CD4-positive, CD25-positive, alpha-beta regulatory T cell (primary cell): ENCODE measurements at regions not wholly inside any gene's neighbourhood (a gene's known extent, or its start where the extent isn't known, plus 50 kb on each side); places are given as distances from the start of the nearest gene placed in this dataset.

Experiments used
- ATAC-seq, 2 donors: fragments of 150-1000 bp; cut with Tn5 transposase; one replicate each; pipeline ENCODE4 v1.10.0; 2021; ENCODE audit warnings: low read depth in 2 of 2, moderate number of reproducible peaks in 2 of 2, moderate library complexity in 1 of 2
- DNase-seq, 3 donors: peaks; one replicate each; pipeline versions ENCODE4 v3.0.0 to v3.0.0-alpha.2; 2012 to 2022; ENCODE audit warnings: mixed read lengths in 1 of 3
- H3K27ac ChIP-seq: one replicate; pipeline ENCODE4 v1.7.0; 2013; ENCODE audit warnings: mild to moderate bottlenecking, low read length; ENCODE audit not compliant: insufficient read depth, poor library complexity, severe bottlenecking
- H3K27me3 ChIP-seq: one replicate; pipeline ENCODE4 v1.7.0; 2013; ENCODE audit warnings: low read length; ENCODE audit not compliant: control insufficient read depth, insufficient read depth
- H3K36me3 ChIP-seq: one replicate; pipeline ENCODE4 v1.7.0; 2013; ENCODE audit warnings: mild to moderate bottlenecking, low read length, moderate library complexity; ENCODE audit not compliant: control insufficient read depth, insufficient read depth
- H3K4me1 ChIP-seq: 2 replicates; pipeline ENCODE4 v1.7.0; 2013; ENCODE audit warnings: mild to moderate bottlenecking, low read length; ENCODE audit not compliant: insufficient read depth, control insufficient read depth, poor library complexity, severe bottlenecking
- H3K4me3 ChIP-seq: one replicate; pipeline ENCODE4 v1.7.0; 2013; ENCODE audit warnings: low read depth, mild to moderate bottlenecking, low read length, moderate library complexity
- H3K9me3 ChIP-seq, 2 experiments: 1 replicate in 1 of 2; 2 replicates in 1 of 2; pipeline ENCODE4 v1.7.0; 2013; ENCODE audit warnings: low read length in 2 of 2, mild to moderate bottlenecking in 1 of 2, moderate library complexity in 1 of 2; ENCODE audit not compliant: control insufficient read depth in 2 of 2
- H3K27ac Mint-ChIP-seq, 3 donors: one replicate each; pipeline ENCODE4 v1.8.0; 2020 to 2022; ENCODE audit warnings: mild to moderate bottlenecking in 3 of 3, mixed read lengths in 3 of 3, moderate library complexity in 2 of 3
- H3K27me3 Mint-ChIP-seq: one replicate; pipeline ENCODE4 v1.8.0; 2022; ENCODE audit warnings: mild to moderate bottlenecking, mixed read lengths
- H3K36me3 Mint-ChIP-seq: one replicate; pipeline ENCODE4 v1.8.0; 2020; ENCODE audit warnings: mixed read lengths
- H3K4me1 Mint-ChIP-seq, 4 donors: one replicate each; pipeline ENCODE4 v1.8.0; 2020 to 2022; ENCODE audit warnings: mixed read lengths in 4 of 4, mild to moderate bottlenecking in 1 of 4
- H3K4me3 Mint-ChIP-seq, 4 donors: one replicate each; pipeline ENCODE4 v1.8.0; 2020 to 2022; ENCODE audit warnings: mild to moderate bottlenecking in 4 of 4, mixed read lengths in 4 of 4, moderate library complexity in 3 of 4
- H3K9me3 Mint-ChIP-seq, 7 donors: one replicate each; pipeline ENCODE4 v1.8.0; 2020 to 2022; ENCODE audit warnings: mixed read lengths in 7 of 7, mild to moderate bottlenecking in 3 of 7, moderate library complexity in 2 of 7

DNA sequence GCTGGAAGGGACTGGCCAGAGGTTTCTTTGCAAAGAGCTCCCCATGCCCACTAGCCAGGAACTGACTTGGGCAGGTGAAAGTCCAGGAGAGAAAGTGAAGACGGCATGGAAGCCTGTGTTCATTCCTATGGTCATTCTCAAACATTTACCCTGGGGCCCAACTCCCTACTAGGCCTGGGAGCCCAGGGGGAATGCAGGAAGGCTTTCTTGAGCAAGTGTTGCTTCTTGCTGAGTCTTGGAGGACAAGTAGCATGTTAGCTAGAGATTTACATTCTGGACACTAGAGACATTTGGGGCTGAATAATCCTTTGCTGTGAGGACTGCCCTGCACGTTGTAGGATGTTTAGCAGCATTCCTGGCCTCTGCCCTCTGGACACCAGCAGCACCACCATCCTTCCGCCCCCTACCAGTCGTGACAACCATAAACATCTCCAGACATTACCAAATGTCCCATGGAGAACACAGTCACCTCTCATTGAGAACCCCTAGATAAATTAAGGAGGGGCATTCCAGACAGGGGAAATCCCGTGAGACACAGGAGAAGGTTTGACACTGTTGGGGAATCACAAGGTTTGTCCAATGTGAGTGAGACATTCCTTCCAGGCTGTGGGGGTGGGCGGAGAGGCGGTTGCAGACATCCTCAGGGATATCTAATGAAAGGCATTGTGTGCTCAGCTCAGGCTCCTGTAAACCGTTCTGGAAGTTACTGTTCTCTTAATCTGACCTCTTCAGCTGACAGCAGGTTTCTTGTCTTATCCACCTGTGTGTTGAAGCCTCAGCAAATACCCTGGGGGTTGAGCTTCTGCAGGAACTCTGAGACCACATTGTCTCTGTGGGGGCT lies 236.2 kb downstream of the TLE3 start:
- no peak overlapping the region for H3K4me3 ChIP-seq
- ATAC-seq = no peak

DNA sequence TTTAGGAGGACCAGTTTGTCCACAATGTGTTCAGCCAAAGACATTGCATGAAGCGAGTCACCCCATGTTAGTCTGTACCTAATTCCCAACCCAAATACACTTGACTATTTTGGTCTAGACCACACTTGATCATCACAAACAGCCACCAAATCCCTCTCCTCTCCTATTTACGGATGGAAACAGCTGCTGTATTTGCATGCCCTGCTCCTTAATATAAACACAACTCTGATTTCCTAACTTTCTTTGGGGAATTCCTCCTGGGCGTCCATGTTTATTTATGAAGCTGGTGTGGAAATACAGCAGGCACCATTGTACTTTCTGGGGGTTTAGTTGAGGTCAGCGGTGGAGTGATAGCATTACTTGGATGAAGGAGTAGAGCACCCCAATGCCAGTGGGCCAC lies 235.2 kb downstream of the TLE3 start:
- Mint-ChIP-seq H3K4me1 (peaks cover 0 to 5% (median under 1%) of the 10 kb centered on the region in 4 donors), H3K36me3 (no peaks in the 10 kb centered on the region), H3K27me3 (peaks cover 8% of the 10 kb centered on the region), H3K9me3 (peaks cover 0 to 1% (median 0%) of the 10 kb centered on the region in 7 donors), H3K4me3 (no peak overlapping the region), H3K27ac (no peak overlapping the region)
- no peaks in the 10 kb centered on the region for H3K4me1 ChIP-seq
- DNase-seq (no peak), ATAC-seq (no peak)
- H3K9me3 ChIP-seq = no peaks in the 10 kb centered on the region
- no peak overlapping the region for H3K27ac ChIP-seq
- no peaks in the 10 kb centered on the region for H3K27me3 ChIP-seq
- no peaks in the 10 kb centered on the region for H3K36me3 ChIP-seq
- no peak overlapping the region for H3K4me3 ChIP-seq

More for the DNA sequence above, 236.2 kb downstream of the TLE3 start:
- H3K9me3 Mint-ChIP-seq = peaks cover 0 to 1% (median 0%) of the 10 kb centered on the region in 7 donors
- H3K4me3 Mint-ChIP-seq = no peak overlapping the region
- no peak overlapping the region for H3K27ac Mint-ChIP-seq
- H3K27ac ChIP-seq = no peak overlapping the region
- H3K9me3 ChIP-seq = no peaks in the 10 kb centered on the region
- H3K27me3 Mint-ChIP-seq = peaks cover 4% of the 10 kb centered on the region
- H3K27me3 ChIP-seq = no peaks in the 10 kb centered on the region
- H3K36me3 Mint-ChIP-seq = no peaks in the 10 kb centered on the region
- no peaks in the 10 kb centered on the region for H3K36me3 ChIP-seq
- no peak for DNase-seq
- no peaks in the 10 kb centered on the region for H3K4me1 ChIP-seq
- peaks cover 0 to 10% (median under 1%) of the 10 kb centered on the region in 4 donors for H3K4me1 Mint-ChIP-seq

DNA sequence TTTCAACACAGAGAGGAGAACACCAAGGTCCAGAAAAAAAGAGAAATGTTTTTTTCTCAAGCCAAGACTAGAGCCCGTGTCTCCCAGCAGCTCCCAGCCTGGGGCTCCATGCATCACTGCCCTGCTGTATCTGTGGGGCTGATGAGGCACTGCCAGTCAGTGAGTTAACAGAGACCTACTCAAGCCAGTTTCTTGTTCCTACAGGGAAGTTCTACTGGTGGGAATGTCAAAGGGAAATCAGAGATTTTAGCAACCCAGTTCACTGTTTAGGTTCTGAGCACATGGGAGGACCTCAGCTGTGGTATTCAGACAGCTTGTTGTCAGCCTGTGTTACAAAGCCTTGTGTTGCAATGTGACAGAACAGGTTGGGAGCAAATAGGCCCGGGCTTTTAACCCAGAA lies 234.3 kb downstream of the TLE3 start:
- no peak overlapping the region for H3K4me3 Mint-ChIP-seq

DNA sequence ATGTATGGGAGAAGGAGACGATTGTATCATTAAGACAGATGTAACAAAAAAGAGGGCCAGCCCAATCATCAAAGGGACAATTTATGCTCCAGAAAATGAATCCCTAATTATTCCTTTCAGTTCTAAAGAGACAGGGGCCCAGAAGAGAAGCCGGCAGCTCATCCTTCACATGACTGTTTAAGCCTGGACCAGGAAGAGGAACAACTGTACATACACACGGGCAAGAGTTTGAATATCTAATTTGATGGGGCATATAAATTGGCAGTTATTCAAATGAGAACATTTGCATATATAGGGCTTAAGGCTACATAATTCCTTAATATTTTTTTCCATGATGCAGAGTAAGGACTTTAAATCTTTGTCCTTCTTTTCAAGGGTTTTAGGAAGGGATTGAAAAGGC lies 232.3 kb downstream of the TLE3 start:
- Histone ChIP-seq H3K27me3 (no peaks in the 10 kb centered on the region), H3K36me3 (no peaks in the 10 kb centered on the region), H3K4me1 (no peaks in the 10 kb centered on the region), H3K4me3 (no peak overlapping the region), H3K9me3 (no peaks in the 10 kb centered on the region), H3K27ac (no peak overlapping the region)
- Mint-ChIP-seq H3K4me3 (no peak overlapping the region), H3K36me3 (no peaks in the 10 kb centered on the region), H3K4me1 (no peaks in the 10 kb centered on the region), H3K9me3 (peaks cover 0 to under 1% (median 0%) of the 10 kb centered on the region in 7 donors), H3K27me3 (peaks cover 8% of the 10 kb centered on the region), H3K27ac (no peak overlapping the region)
- no peak for ATAC-seq
- no peak for DNase-seq

More for the DNA sequence above, 234.3 kb downstream of the TLE3 start:
- DNase-seq (no peak), ATAC-seq (no peak)
- H3K27ac ChIP-seq = no peak overlapping the region
- no peak overlapping the region for H3K4me3 ChIP-seq
- Mint-ChIP-seq H3K9me3 (peaks cover 0 to 1% (median 0%) of the 10 kb centered on the region in 7 donors), H3K27ac (peak overlapping the region in 1 of 3 donors; percentile 10), H3K36me3 (no peaks in the 10 kb centered on the region), H3K27me3 (peaks cover 8% of the 10 kb centered on the region), H3K4me1 (no peaks in the 10 kb centered on the region)
- H3K36me3 ChIP-seq = no peaks in the 10 kb centered on the region
- no peaks in the 10 kb centered on the region for H3K27me3 ChIP-seq
- no peaks in the 10 kb centered on the region for H3K9me3 ChIP-seq
- no peaks in the 10 kb centered on the region for H3K4me1 ChIP-seq

DNA sequence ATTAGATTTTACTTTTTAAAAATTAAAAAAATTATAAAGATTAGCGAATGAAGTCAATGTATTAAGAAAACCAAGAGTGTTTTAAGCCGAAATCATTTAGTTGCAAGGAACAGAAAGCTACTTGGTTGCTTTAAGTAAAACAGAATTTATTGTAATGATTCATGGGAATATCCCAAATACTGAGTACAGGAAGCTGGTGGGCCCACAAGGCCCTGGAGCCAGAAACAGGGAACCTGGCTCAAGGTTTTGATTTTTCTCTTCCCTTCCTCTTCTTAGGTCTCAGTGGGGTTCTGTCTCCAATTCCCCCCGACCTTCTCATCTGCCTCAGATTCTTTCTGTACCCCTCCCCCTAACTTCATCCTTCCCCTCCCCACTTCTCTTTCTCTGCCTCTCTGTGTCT lies 229.0 kb downstream of the TLE3 start:
- Mint-ChIP-seq H3K4me1 (no peaks in the 10 kb centered on the region), H3K9me3 (peaks cover 0 to 2% (median 0%) of the 10 kb centered on the region in 7 donors), H3K4me3 (no peak overlapping the region), H3K36me3 (no peaks in the 10 kb centered on the region), H3K27me3 (peaks cover 4% of the 10 kb centered on the region), H3K27ac (no peak overlapping the region)
- no peak for DNase-seq
- H3K27ac ChIP-seq = no peak overlapping the region
- ATAC-seq = no peak
- no peak overlapping the region for H3K4me3 ChIP-seq
- H3K4me1 ChIP-seq = no peaks in the 10 kb centered on the region
- no peaks in the 10 kb centered on the region for H3K36me3 ChIP-seq
- H3K27me3 ChIP-seq = no peaks in the 10 kb centered on the region
- H3K9me3 ChIP-seq = peaks cover 0 to 5% of the 10 kb centered on the region in 2 experiments

DNA sequence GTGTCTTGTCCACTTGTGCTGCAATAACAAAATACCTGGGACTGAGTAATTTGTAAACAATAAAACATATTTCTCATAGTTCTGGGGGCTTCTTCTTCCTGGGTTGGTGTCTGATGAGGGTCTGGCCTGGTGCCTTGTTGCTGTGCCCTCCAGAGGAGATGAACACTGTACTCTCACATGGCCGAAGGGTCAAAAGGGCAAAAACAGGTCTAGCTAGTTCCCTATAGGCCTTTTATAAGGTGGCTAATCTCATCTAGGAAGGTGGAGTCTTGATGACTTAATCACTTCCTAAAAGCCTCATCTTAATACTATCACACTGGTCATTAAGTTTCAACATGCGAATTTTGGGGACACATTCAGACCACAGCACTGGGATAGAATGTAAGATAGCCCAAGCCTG lies 228.4 kb downstream of the TLE3 start:
- no peak overlapping the region for H3K27ac Mint-ChIP-seq
- Histone ChIP-seq H3K27me3 (no peaks in the 10 kb centered on the region), H3K27ac (no peak overlapping the region), H3K36me3 (no peaks in the 10 kb centered on the region), H3K4me3 (no peak overlapping the region), H3K9me3 (peaks cover 0 to 9% of the 10 kb centered on the region in 2 experiments), H3K4me1 (no peaks in the 10 kb centered on the region)
- H3K4me1 Mint-ChIP-seq = no peaks in the 10 kb centered on the region
- H3K9me3 Mint-ChIP-seq = peaks cover 0 to 7% (median 2%) of the 10 kb centered on the region in 7 donors
- H3K4me3 Mint-ChIP-seq = no peak overlapping the region
- DNase-seq (no peak), ATAC-seq (no peak)
- H3K36me3 Mint-ChIP-seq = no peaks in the 10 kb centered on the region
- peaks cover 4% of the 10 kb centered on the region for H3K27me3 Mint-ChIP-seq

DNA sequence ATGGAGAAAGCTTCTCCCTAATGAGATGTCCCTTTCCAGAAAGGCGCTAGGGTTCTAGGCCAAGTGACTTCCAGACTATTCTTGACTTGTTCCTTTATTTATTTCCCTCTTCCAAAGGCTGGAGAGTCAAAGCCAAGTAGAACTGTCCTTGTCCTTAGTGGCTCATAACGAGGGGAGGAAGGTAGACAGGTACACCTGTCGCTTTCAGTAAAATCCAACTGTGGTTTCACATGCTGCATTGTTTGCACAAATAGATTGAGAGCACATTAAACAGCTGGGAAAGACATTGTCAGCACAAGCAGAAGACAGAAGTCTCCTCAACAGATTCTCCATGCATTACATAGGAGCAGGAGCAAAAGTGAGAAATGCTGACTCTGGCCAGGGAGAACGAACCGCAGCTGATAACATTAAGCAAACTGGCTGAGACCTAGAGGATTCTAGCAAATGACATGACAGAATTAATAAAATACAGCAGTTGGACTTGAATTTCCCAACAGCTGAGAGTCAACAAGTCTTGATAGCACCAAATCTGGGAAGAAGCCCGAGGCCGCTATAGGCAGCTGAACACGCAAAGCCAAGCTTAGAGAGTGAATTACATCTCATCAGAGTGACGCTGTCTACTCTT lies 227.7 kb downstream of the TLE3 start:
- ATAC-seq (no peak), DNase-seq (no peak)
- Histone ChIP-seq H3K4me1 (no peaks in the 10 kb centered on the region), H3K9me3 (peaks cover 0 to 9% of the 10 kb centered on the region in 2 experiments), H3K27ac (no peak overlapping the region), H3K4me3 (no peak overlapping the region), H3K36me3 (no peaks in the 10 kb centered on the region), H3K27me3 (no peaks in the 10 kb centered on the region)
- Mint-ChIP-seq H3K27ac (no peak overlapping the region), H3K4me1 (no peaks in the 10 kb centered on the region), H3K9me3 (peaks cover 0 to 8% (median 5%) of the 10 kb centered on the region in 7 donors), H3K27me3 (peaks cover 4% of the 10 kb centered on the region), H3K4me3 (no peak overlapping the region), H3K36me3 (no peaks in the 10 kb centered on the region)
